ENCODE measurements at regions not wholly inside any gene's neighbourhood (a gene's known extent, or its start where the extent isn't known, plus 50 kb on each side); places are given as distances from the start of the nearest gene placed in this dataset.

GRCh38 chr14:100471441-100472093 is 115.7 kb downstream of the BEGAIN start:
- H3K27ac ChIP-seq (ENCODE audit: low read depth in 1 of 2, low read length in 2 of 2): no peak overlapping the region
- H3K9ac ChIP-seq (ENCODE audit: low read depth in 1 of 2, low read length in 2 of 2): no peak overlapping the region
- DNase-seq (ENCODE audit: low spot score): no peak
- H3K9me3 ChIP-seq (ENCODE audit: control insufficient read depth in 4 of 4, low read length in 3 of 4): no peaks in the 10 kb centered on the region
- peaks cover 0 to 3% (median 0%) of the 10 kb centered on the region in 4 donors for H3K36me3 ChIP-seq (ENCODE audit: control insufficient read depth in 4 of 4, insufficient read depth in 3 of 4, low read depth in 1 of 4, low read length in 3 of 4)
- TF ChIP-seq HNF4A (conservative IDR thresholded peaks at IDR 0.05) (no peak), RAD21 (IDR thresholded peaks at IDR 0.05) (no peak), GABPA (IDR thresholded peaks at IDR 0.05 in 1 of 2, conservative IDR thresholded peaks at IDR 0.05 in 1 of 2) (no peak), NR2F2 (IDR thresholded peaks at IDR 0.05) (no peak), ATF3 (IDR thresholded peaks at IDR 0.05) (no peak), EGR1 (IDR thresholded peaks at IDR 0.05; ENCODE audit: low read depth in 2 of 2) (no peak), RXRA (IDR thresholded peaks at IDR 0.05) (no peak)
- WGBS: 92% methylated on average over 16 of the region's 16 CpGs
- no peak overlapping the region for H3K4me3 ChIP-seq (ENCODE audit: low read depth in 1 of 3, low read length in 3 of 3)
- no peaks in the 10 kb centered on the region for H3K27me3 ChIP-seq (ENCODE audit: control insufficient read depth in 4 of 4, insufficient read depth in 4 of 4, low read length in 3 of 4)
- no peaks in the 10 kb centered on the region for H3K4me1 ChIP-seq (ENCODE audit: control insufficient read depth in 4 of 4, insufficient read depth in 4 of 4, low read length in 3 of 4)

GRCh38 chr14:100472094-100472455 is 115.1 kb downstream of the BEGAIN start:
- no peak for TF ChIP-seq TAF1 (conservative IDR thresholded peaks at IDR 0.05)
- TF ChIP-seq FOXA2 (IDR thresholded peaks at IDR 0.05): no peak
- no peak for TF ChIP-seq JUND (IDR thresholded peaks at IDR 0.05)
- TF ChIP-seq HNF4A (conservative IDR thresholded peaks at IDR 0.05): no peak
- no peak for TF ChIP-seq YY1 (IDR thresholded peaks at IDR 0.05)
- no peak for TF ChIP-seq RXRA (IDR thresholded peaks at IDR 0.05)
- TF ChIP-seq NR2F2 (IDR thresholded peaks at IDR 0.05): no peak
- no peak for TF ChIP-seq SP1 (IDR thresholded peaks at IDR 0.05)
- no peak for TF ChIP-seq RAD21 (IDR thresholded peaks at IDR 0.05)
- TF ChIP-seq FOXA1 (IDR thresholded peaks at IDR 0.05): no peak
- H3K9me3 ChIP-seq (ENCODE audit: control insufficient read depth in 4 of 4, low read length in 3 of 4): no peaks in the 10 kb centered on the region
- no peak overlapping the region for H3K27ac ChIP-seq (ENCODE audit: low read depth in 1 of 2, low read length in 2 of 2)
- WGBS: 87% methylated on average over 7 of the region's 7 CpGs
- no peaks in the 10 kb centered on the region for H3K4me1 ChIP-seq (ENCODE audit: control insufficient read depth in 4 of 4, insufficient read depth in 4 of 4, low read length in 3 of 4)
- H3K9ac ChIP-seq (ENCODE audit: low read depth in 1 of 2, low read length in 2 of 2): no peak overlapping the region
- H3K36me3 ChIP-seq (ENCODE audit: control insufficient read depth in 4 of 4, insufficient read depth in 3 of 4, low read depth in 1 of 4, low read length in 3 of 4): peaks cover 0 to 3% (median 0%) of the 10 kb centered on the region in 4 donors
- no peak for DNase-seq (ENCODE audit: low spot score)
- no peak overlapping the region for H3K4me3 ChIP-seq (ENCODE audit: low read depth in 1 of 3, low read length in 3 of 3)
- H3K27me3 ChIP-seq (ENCODE audit: control insufficient read depth in 4 of 4, insufficient read depth in 4 of 4, low read length in 3 of 4): no peaks in the 10 kb centered on the region

- Histone ChIP-seq H3K9me3 (ENCODE audit: control insufficient read depth in 4 of 4, low read length in 3 of 4) (no peaks in the 10 kb centered on the region), H3K27ac (ENCODE audit: low read depth in 1 of 2, low read length in 2 of 2) (no peak overlapping the region), H3K4me1 (ENCODE audit: control insufficient read depth in 4 of 4, insufficient read depth in 4 of 4, low read length in 3 of 4) (no peaks in the 10 kb centered on the region), H3K9ac (ENCODE audit: low read depth in 1 of 2, low read length in 2 of 2) (no peak overlapping the region), H3K36me3 (ENCODE audit: control insufficient read depth in 4 of 4, insufficient read depth in 3 of 4, low read depth in 1 of 4, low read length in 3 of 4) (peaks cover 0 to 3% (median 0%) of the 10 kb centered on the region in 4 donors), H3K4me3 (ENCODE audit: low read depth in 1 of 3, low read length in 3 of 3) (no peak overlapping the region), H3K27me3 (ENCODE audit: control insufficient read depth in 4 of 4, insufficient read depth in 4 of 4, low read length in 3 of 4) (no peaks in the 10 kb centered on the region)
- no peak for TF ChIP-seq ZBTB33 (IDR thresholded peaks at IDR 0.05)
- no peak for TF ChIP-seq REST (IDR thresholded peaks at IDR 0.05)
- no peak for TF ChIP-seq RAD21 (IDR thresholded peaks at IDR 0.05)
- no peak for TF ChIP-seq SP1 (IDR thresholded peaks at IDR 0.05)
- TF ChIP-seq HNF4G (IDR thresholded peaks at IDR 0.05): no peak
- no peak for TF ChIP-seq TAF1 (conservative IDR thresholded peaks at IDR 0.05)
- no peak for TF ChIP-seq EGR1 (IDR thresholded peaks at IDR 0.05; ENCODE audit: low read depth in 2 of 2)
- no peak for TF ChIP-seq HNF4A (conservative IDR thresholded peaks at IDR 0.05)
- 98% methylated on average over 7 of the region's 7 CpGs for WGBS
- no peak for DNase-seq (ENCODE audit: low spot score)
Observed at GRCh38 chr14:100472491-100472890, 114.7 kb downstream of the BEGAIN start.

All from liver (tissue), 7 donors.